ENCODE measurements at regions not wholly inside any gene's neighbourhood (a gene's known extent, or its start where the extent isn't known, plus 50 kb on each side); places are given as distances from the start of the nearest gene placed in this dataset.

- Histone ChIP-seq H3K4me2 (no peak overlapping the region), H3K4me1 (0 out of 20 replicates have a peak, but pooled peaks cover 0 to 15% (median 0%) of the 10 kb centered on the region in 10 experiments), H3K9ac (no peak overlapping the region), H3K4me3 (no peak overlapping the region), H4K20me1 (no peaks in the 10 kb centered on the region), H3K36me3 (no peaks in the 10 kb centered on the region), H3K27me3 (no peaks in the 10 kb centered on the region), H3K27ac (no peak overlapping the region), H3K9me3 (replicated peaks in 1 of 11) (no peaks in the 10 kb centered on the region)
- TF ChIP-seq Cebpa-rat (IDR thresholded peaks at IDR 0.05): no peak
Measured at GRCh38 chr9:80502306-80502705, 930.5 kb downstream of the TLE4 start.

DNA sequence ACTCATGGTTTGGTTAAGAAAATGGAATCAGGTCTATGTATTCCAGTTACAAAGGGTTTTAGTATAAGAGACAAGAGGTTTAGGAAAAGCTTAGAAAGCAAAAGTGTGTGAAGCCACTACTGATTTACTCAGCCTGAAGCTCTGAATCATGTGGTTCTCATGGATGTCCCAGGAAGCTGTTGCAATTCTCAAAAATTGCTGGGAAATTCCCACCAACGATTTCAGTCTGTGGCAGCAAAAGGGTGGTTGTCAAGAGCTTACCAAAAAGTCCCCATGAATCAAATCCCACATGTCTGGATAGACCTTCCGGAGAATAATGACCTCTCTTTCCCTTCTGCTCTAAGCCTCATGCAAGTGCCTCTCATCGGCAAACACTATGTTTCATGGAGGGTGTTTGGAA, 929.9 kb downstream of the TLE4 start:
- peak overlapping the region in 2 of 11 experiments; percentile 4 to 44; a peak in 3 of 22 replicates for H3K4me2 ChIP-seq
- H3K9me3 ChIP-seq (replicated peaks in 1 of 11): no peaks in the 10 kb centered on the region
- H3K9ac ChIP-seq: no peak overlapping the region
- no peak overlapping the region for H3K4me3 ChIP-seq
- no peak overlapping the region for H3K27ac ChIP-seq
- TF ChIP-seq Cebpa-rat (IDR thresholded peaks at IDR 0.05): no peak
- H3K27me3 ChIP-seq: no peaks in the 10 kb centered on the region
- H3K36me3 ChIP-seq: no peaks in the 10 kb centered on the region
- H3K4me1 ChIP-seq: 0 out of 20 replicates have a peak, but pooled peaks cover 0 to 15% (median 0%) of the 10 kb centered on the region in 10 experiments
- no peaks in the 10 kb centered on the region for H4K20me1 ChIP-seq

GRCh38 chr9:80500300-80500699, 928.5 kb downstream of the TLE4 start:
- Histone ChIP-seq H3K4me1 (0 out of 20 replicates have a peak, but pooled peaks cover 0 to 15% (median 0%) of the 10 kb centered on the region in 10 experiments), H3K4me3 (no peak overlapping the region), H3K27me3 (no peaks in the 10 kb centered on the region), H3K9ac (no peak overlapping the region), H3K27ac (no peak overlapping the region), H3K36me3 (no peaks in the 10 kb centered on the region), H4K20me1 (no peaks in the 10 kb centered on the region), H3K9me3 (replicated peaks in 1 of 11) (no peaks in the 10 kb centered on the region; a peak in 1 of 22 replicates), H3K4me2 (no peak overlapping the region)
- TF ChIP-seq Cebpa-rat (IDR thresholded peaks at IDR 0.05): no peak

- no peaks in the 10 kb centered on the region for H3K27me3 ChIP-seq
- no peak overlapping the region for H3K4me3 ChIP-seq
- TF ChIP-seq Cebpa-rat (IDR thresholded peaks at IDR 0.05): no peak
- 0 out of 20 replicates have a peak, but pooled peaks cover 0 to 15% (median 0%) of the 10 kb centered on the region in 10 experiments for H3K4me1 ChIP-seq
- no peaks in the 10 kb centered on the region; a peak in 1 of 22 replicates for H3K9me3 ChIP-seq (replicated peaks in 1 of 11)
- no peaks in the 10 kb centered on the region for H4K20me1 ChIP-seq
- no peak overlapping the region for H3K4me2 ChIP-seq
- H3K9ac ChIP-seq: no peak overlapping the region
- H3K27ac ChIP-seq: no peak overlapping the region
- H3K36me3 ChIP-seq: no peaks in the 10 kb centered on the region
Measured at GRCh38 chr9:80498001-80498555, 926.3 kb downstream of the TLE4 start.

GRCh38 chr9:80496901-80497556, 925.3 kb downstream of the TLE4 start:
- H3K9me3 ChIP-seq (replicated peaks in 1 of 11): no peaks in the 10 kb centered on the region; a peak in 1 of 22 replicates
- no peaks in the 10 kb centered on the region for H3K27me3 ChIP-seq
- 0 out of 20 replicates have a peak, but pooled peaks cover 0 to 10% (median 0%) of the 10 kb centered on the region in 10 experiments for H3K4me1 ChIP-seq
- H3K27ac ChIP-seq: no peak overlapping the region
- no peak overlapping the region for H3K4me3 ChIP-seq
- no peak overlapping the region for H3K4me2 ChIP-seq
- no peaks in the 10 kb centered on the region for H3K36me3 ChIP-seq
- no peak overlapping the region for H3K9ac ChIP-seq
- TF ChIP-seq Cebpa-rat (IDR thresholded peaks at IDR 0.05): no peak
- H4K20me1 ChIP-seq: no peaks in the 10 kb centered on the region

DNA sequence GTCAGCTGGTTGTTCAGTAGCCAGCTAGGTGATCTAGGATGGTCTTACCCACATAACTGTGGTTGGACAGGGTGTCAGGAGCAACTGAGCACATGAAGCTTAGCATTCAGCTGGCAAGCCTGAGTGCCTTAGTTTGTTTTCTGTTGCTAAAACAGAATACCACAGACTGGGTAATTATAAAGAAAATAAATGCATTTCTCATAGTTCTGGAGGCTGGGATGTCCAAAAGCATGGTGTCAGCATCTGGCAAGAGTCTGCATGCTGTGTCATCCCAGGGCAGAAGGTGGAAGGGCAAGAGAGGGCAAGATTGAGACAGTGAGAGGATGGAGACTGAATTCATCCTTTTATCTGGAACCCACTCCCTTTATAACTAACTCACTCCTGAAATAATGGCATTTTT, 921.5 kb downstream of the TLE4 start:
- no peak overlapping the region for H3K27ac ChIP-seq
- H3K4me3 ChIP-seq: no peak overlapping the region
- H4K20me1 ChIP-seq: no peaks in the 10 kb centered on the region
- no peak overlapping the region for H3K9ac ChIP-seq
- H3K36me3 ChIP-seq: no peaks in the 10 kb centered on the region
- H3K9me3 ChIP-seq (replicated peaks in 1 of 11): no peaks in the 10 kb centered on the region; a peak in 1 of 22 replicates
- no peak overlapping the region for H3K4me2 ChIP-seq
- TF ChIP-seq Cebpa-rat (IDR thresholded peaks at IDR 0.05): no peak
- H3K4me1 ChIP-seq: no peaks in the 10 kb centered on the region
- H3K27me3 ChIP-seq: no peaks in the 10 kb centered on the region

- H3K4me1 ChIP-seq: no peaks in the 10 kb centered on the region
- H3K4me2 ChIP-seq: no peak overlapping the region
- no peak for TF ChIP-seq Cebpa-rat (IDR thresholded peaks at IDR 0.05)
- H3K4me3 ChIP-seq: no peak overlapping the region
- no peak overlapping the region for H3K9ac ChIP-seq
- no peaks in the 10 kb centered on the region for H3K36me3 ChIP-seq
- H3K27me3 ChIP-seq: no peaks in the 10 kb centered on the region
- H4K20me1 ChIP-seq: no peaks in the 10 kb centered on the region
- no peaks in the 10 kb centered on the region; a peak in 1 of 22 replicates for H3K9me3 ChIP-seq (replicated peaks in 1 of 11)
- no peak overlapping the region for H3K27ac ChIP-seq
Measured at GRCh38 chr9:80492221-80492620, 920.5 kb downstream of the TLE4 start.

GRCh38 chr9:80491086-80491696, 919.4 kb downstream of the TLE4 start:
- no peak overlapping the region for H3K4me2 ChIP-seq
- H3K9me3 ChIP-seq (replicated peaks in 1 of 11): no peaks in the 10 kb centered on the region; a peak in 1 of 22 replicates
- H3K27ac ChIP-seq: no peak overlapping the region
- H3K36me3 ChIP-seq: no peaks in the 10 kb centered on the region
- no peaks in the 10 kb centered on the region for H3K4me1 ChIP-seq
- H3K4me3 ChIP-seq: no peak overlapping the region
- no peaks in the 10 kb centered on the region for H3K27me3 ChIP-seq
- TF ChIP-seq Cebpa-rat (IDR thresholded peaks at IDR 0.05): no peak
- H4K20me1 ChIP-seq: no peaks in the 10 kb centered on the region
- no peak overlapping the region for H3K9ac ChIP-seq

GRCh38 chr9:80489329-80489728, 917.6 kb downstream of the TLE4 start:
- Histone ChIP-seq H3K9me3 (replicated peaks in 1 of 11) (no peaks in the 10 kb centered on the region), H4K20me1 (no peaks in the 10 kb centered on the region), H3K4me3 (no peak overlapping the region), H3K4me1 (no peaks in the 10 kb centered on the region), H3K36me3 (no peaks in the 10 kb centered on the region), H3K27ac (no peak overlapping the region), H3K27me3 (no peaks in the 10 kb centered on the region), H3K4me2 (no peak overlapping the region), H3K9ac (no peak overlapping the region)
- no peak for TF ChIP-seq Cebpa-rat (IDR thresholded peaks at IDR 0.05)

Measured in BLaER1 treated with 17β-estradiol and CSF1 and Interleukin-3, amounts not matched to agents 10 nM and 100 nM (cell line).